Fibroblast of lung (primary cell): ENCODE measurements at regions not wholly inside any gene's neighbourhood (a gene's known extent, or its start where the extent isn't known, plus 50 kb on each side); places are given as distances from the start of the nearest gene placed in this dataset.

ENCODE experiments used
- DNase-seq, 2 donors: peaks; one replicate each; pipeline versions ENCODE4 v3.0.0 to v3.0.0-alpha.2; 2010; ENCODE audit warnings: low read depth in 2 of 2
- H2AFZ ChIP-seq: 2 replicates; pipeline ENCODE4 v1.5.1; 2012; ENCODE audit warnings: low read length, control low read depth, inconsistent platforms
- H3K27ac ChIP-seq: 2 replicates; pipeline ENCODE4 v1.5.1; 2011; ENCODE audit warnings: low read length, control low read depth; ENCODE audit not compliant: insufficient read depth
- H3K27me3 ChIP-seq: 2 replicates; pipeline ENCODE4 v1.5.1; 2011; ENCODE audit warnings: mild to moderate bottlenecking, low read length; ENCODE audit not compliant: control insufficient read depth, insufficient read depth
- H3K36me3 ChIP-seq: 2 replicates; pipeline ENCODE4 v1.5.1; 2011; ENCODE audit warnings: low read length; ENCODE audit not compliant: control insufficient read depth, insufficient read depth
- H3K4me1 ChIP-seq: 2 replicates; pipeline ENCODE4 v1.5.1; 2011; ENCODE audit warnings: low read length; ENCODE audit not compliant: control insufficient read depth, insufficient read depth; ENCODE audit errors: extremely low read depth
- H3K4me2 ChIP-seq: 2 replicates; pipeline ENCODE4 v1.5.1; 2011; ENCODE audit warnings: low read length, control low read depth; ENCODE audit not compliant: insufficient read depth; ENCODE audit errors: extremely low read depth
- H3K4me3 ChIP-seq, 4 experiments: fragments of 200-600 bp in 1 of 4; sonication (generic) in 1 of 4; replicated peaks in 1 of 4; 2 replicates each; pipeline ENCODE4 v1.5.1; 2011 to 2016; ENCODE audit warnings: low read length in 4 of 4, low read depth in 3 of 4, mild to moderate bottlenecking in 3 of 4, control low read depth in 2 of 4, inconsistent platforms in 1 of 4, mixed read lengths in 1 of 4; ENCODE audit not compliant: insufficient read depth in 1 of 4; ENCODE audit errors: control extremely low read depth in 1 of 4
- H3K79me2 ChIP-seq: 2 replicates; pipeline ENCODE4 v1.5.1; 2012; ENCODE audit warnings: mild to moderate bottlenecking, low read length, inconsistent platforms; ENCODE audit not compliant: control insufficient read depth, insufficient read depth
- H3K9ac ChIP-seq: 2 replicates; pipeline ENCODE4 v1.5.1; 2011; ENCODE audit warnings: mild to moderate bottlenecking, low read length, control low read depth; ENCODE audit not compliant: insufficient read depth
- H3K9me3 ChIP-seq: 2 replicates; pipeline ENCODE4 v1.5.1; 2012; ENCODE audit warnings: low read depth, low read length; ENCODE audit not compliant: control insufficient read depth, insufficient read depth
- H4K20me1 ChIP-seq: 2 replicates; pipeline ENCODE4 v1.5.1; 2011; ENCODE audit warnings: low read length; ENCODE audit not compliant: control insufficient read depth, insufficient read depth; ENCODE audit errors: extremely low read depth
- EZH2 ChIP-seq: IDR thresholded peaks from 2 replicates; pipeline ENCODE4 v1.5.1; 2012; ENCODE audit warnings: low read length, control low read depth, mild to moderate bottlenecking; ENCODE audit errors: missing control alignments
- TF ChIP-seq, protein P1 (sequence below), 2 donors: IDR thresholded peaks in 1 of 2; conservative IDR thresholded peaks in 1 of 2; 1 replicate in 1 of 2; 2 replicates in 1 of 2; pipeline ENCODE4 v1.5.1; 2011 to 2012; ENCODE audit warnings: low read length in 2 of 2, control low read depth in 1 of 2, inconsistent platforms in 1 of 2, low read depth in 1 of 2, mild to moderate bottlenecking in 1 of 2

- Histone ChIP-seq H3K4me3 (no peak overlapping the region), H2AFZ (no peak overlapping the region), H4K20me1 (no peaks in the 10 kb centered on the region), H3K4me2 (no peak overlapping the region), H3K27ac (no peak overlapping the region), H3K9ac (no peak overlapping the region), H3K27me3 (no peaks in the 10 kb centered on the region), H3K4me1 (no peaks in the 10 kb centered on the region), H3K9me3 (no peaks in the 10 kb centered on the region), H3K79me2 (no peaks in the 10 kb centered on the region), H3K36me3 (no peaks in the 10 kb centered on the region)
- TF ChIP-seq, protein P1, sequence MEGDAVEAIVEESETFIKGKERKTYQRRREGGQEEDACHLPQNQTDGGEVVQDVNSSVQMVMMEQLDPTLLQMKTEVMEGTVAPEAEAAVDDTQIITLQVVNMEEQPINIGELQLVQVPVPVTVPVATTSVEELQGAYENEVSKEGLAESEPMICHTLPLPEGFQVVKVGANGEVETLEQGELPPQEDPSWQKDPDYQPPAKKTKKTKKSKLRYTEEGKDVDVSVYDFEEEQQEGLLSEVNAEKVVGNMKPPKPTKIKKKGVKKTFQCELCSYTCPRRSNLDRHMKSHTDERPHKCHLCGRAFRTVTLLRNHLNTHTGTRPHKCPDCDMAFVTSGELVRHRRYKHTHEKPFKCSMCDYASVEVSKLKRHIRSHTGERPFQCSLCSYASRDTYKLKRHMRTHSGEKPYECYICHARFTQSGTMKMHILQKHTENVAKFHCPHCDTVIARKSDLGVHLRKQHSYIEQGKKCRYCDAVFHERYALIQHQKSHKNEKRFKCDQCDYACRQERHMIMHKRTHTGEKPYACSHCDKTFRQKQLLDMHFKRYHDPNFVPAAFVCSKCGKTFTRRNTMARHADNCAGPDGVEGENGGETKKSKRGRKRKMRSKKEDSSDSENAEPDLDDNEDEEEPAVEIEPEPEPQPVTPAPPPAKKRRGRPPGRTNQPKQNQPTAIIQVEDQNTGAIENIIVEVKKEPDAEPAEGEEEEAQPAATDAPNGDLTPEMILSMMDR (conservative IDR thresholded peaks at IDR 0.05 in 1 of 2, IDR thresholded peaks at IDR 0.05 in 1 of 2; ENCODE audit: low read depth in 1 of 2, low read length in 2 of 2) = no peak
- TF ChIP-seq EZH2 = no peak
- peak in 1 of 2 donors; percentile 2 for DNase-seq
These were observed 756.6 kb downstream of the NOVA1 start for GRCh38 chr14:25841226-25841625.

GRCh38 chr14:25837551-25837965 is 760.3 kb downstream of the NOVA1 start:
- peak in 1 of 2 donors; percentile 14 for DNase-seq
- Histone ChIP-seq H3K9me3 (no peaks in the 10 kb centered on the region), H2AFZ (no peak overlapping the region), H4K20me1 (no peaks in the 10 kb centered on the region), H3K79me2 (no peaks in the 10 kb centered on the region), H3K4me3 (no peak overlapping the region), H3K27ac (no peak overlapping the region), H3K36me3 (no peaks in the 10 kb centered on the region), H3K4me1 (no peaks in the 10 kb centered on the region), H3K27me3 (no peaks in the 10 kb centered on the region), H3K9ac (no peak overlapping the region), H3K4me2 (no peak overlapping the region)
- TF ChIP-seq, protein P1 (conservative IDR thresholded peaks at IDR 0.05 in 1 of 2, IDR thresholded peaks at IDR 0.05 in 1 of 2; ENCODE audit: low read depth in 1 of 2, low read length in 2 of 2) = no peak
- no peak for TF ChIP-seq EZH2

DNA sequence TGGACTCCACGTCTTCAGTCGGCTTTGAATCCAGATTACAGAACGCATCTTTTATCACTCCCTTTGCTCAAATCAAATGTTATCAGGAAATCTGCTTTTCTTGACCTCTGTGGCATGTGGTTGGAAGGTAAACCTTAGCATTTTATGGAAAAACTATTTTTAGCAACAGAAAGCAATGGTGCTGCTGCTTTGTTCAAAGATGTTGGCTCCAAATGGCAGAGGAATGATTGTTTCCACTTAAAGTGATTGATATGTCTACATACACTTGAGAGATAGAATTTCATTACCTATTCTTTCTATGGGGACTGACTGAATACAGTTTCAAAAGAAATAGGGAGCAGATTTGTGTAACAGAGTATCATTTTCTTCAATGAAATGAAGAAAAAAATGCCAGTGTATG is 761.2 kb downstream of the NOVA1 start:
- no peaks in the 10 kb centered on the region for H3K4me1 ChIP-seq
- no peak overlapping the region for H3K9ac ChIP-seq
- H2AFZ ChIP-seq = no peak overlapping the region
- H3K27ac ChIP-seq = no peak overlapping the region
- no peaks in the 10 kb centered on the region for H3K9me3 ChIP-seq
- no peaks in the 10 kb centered on the region for H3K36me3 ChIP-seq
- no peak overlapping the region for H3K4me2 ChIP-seq
- no peak for TF ChIP-seq EZH2
- TF ChIP-seq, protein P1 (conservative IDR thresholded peaks at IDR 0.05 in 1 of 2, IDR thresholded peaks at IDR 0.05 in 1 of 2; ENCODE audit: low read depth in 1 of 2, low read length in 2 of 2) = no peak
- no peaks in the 10 kb centered on the region for H3K27me3 ChIP-seq
- no peaks in the 10 kb centered on the region for H4K20me1 ChIP-seq
- no peak overlapping the region for H3K4me3 ChIP-seq
- no peaks in the 10 kb centered on the region for H3K79me2 ChIP-seq
- no peak for DNase-seq
